Activated naive CD4-positive, alpha-beta T cell treated with Interleukin-2 at 50 U/mL for 16 hours (primary cell): ENCODE measurements at regions not wholly inside any gene's neighbourhood (a gene's known extent, or its start where the extent isn't known, plus 50 kb on each side); places are given as distances from the start of the nearest gene placed in this dataset.

ENCODE experiments used
- DNase-seq: peaks from one replicate; pipeline ENCODE4 v3.0.0-alpha.2; 2020

- DNase-seq = no peak
Measured at GRCh38 chr10:131846240-131847101, 54.3 kb upstream of the PPP2R2D start.

GRCh38 chr10:131847241-131847783, 53.5 kb upstream of the PPP2R2D start:
- DNase-seq = no peak

DNA sequence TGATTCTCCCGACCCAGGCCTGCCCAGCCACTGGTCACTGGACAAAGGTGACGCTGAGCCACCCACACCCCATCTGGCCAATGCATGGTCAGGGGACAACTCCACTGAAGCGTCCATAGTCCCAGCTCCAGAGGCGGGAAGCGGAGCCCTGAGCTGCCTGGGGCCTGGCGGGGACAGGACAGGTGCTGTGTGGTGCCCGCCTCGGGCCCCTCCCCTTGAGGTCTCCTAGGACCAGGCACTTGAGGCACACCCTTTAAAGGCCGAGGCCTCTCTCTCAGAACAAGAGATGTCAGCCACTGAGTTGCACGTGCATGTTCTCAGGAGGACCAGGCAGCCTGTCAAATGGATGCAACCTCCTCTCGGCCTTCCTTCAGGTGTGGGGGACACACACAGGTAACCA, 52.5 kb upstream of the PPP2R2D start:
- DNase-seq = no peak

- DNase-seq = no peak
Measured at GRCh38 chr10:131848741-131849590, 51.8 kb upstream of the PPP2R2D start.

- DNase-seq = no peak
Measured at GRCh38 chr10:131849591-131850382, 51.0 kb upstream of the PPP2R2D start.

DNA sequence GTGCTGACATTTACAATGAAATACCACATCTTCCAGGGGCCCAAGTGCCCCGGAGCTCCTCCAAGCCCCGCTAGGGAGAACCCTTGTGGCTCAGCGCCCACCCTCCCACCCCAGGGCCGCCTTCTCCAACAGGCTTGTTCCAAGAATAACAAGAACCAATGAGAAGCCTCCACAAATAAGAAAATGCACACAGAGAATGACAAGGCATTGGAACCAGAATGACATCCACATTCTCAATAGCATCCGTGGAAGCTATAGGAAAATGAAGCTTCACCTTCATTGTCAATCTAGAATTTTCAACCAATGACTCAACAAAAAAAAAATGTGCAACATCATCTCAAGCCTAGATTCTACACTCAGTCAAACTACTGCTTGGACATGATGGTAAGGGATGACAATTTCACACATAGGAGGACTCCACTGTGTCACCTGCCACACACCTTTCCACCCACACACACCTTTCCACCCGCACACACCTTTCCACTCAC, 50.4 kb upstream of the PPP2R2D start:
- no peak for DNase-seq
